ENCODE measurements at regions not wholly inside any gene's neighbourhood (a gene's known extent, or its start where the extent isn't known, plus 50 kb on each side); places are given as distances from the start of the nearest gene placed in this dataset.

DNA sequence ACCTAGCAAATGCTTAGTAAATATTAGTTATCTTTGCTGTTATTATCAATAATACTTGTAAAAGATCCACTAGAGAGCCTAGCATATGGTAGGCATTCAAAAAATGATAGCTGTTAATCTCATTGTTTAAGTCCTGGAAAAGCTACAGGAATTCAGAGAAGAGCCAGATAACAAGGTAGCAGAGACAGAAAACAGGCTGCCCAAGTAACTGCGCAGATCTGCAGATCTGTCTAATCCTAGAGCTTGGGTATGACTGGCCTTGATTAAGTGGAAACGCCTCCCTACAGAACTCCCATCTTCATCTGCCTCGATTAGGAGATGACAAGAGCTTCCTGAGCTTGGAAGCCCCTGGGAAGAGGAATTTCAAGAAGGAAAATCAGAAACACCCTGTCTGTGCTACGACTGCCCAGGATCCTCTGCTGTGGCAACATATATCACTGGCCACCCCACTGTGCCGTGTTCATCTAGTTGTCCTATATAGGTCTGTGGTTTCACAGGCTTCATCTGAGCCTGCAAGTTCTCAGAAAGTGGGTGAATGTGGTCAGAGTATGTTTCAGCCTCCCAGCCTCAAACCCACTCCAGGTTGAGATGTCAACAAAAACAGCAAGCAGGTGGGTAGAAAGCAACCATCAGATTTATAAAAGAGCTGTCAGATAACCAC, 151.5 kb upstream of the PKDCC start:
- Histone ChIP-seq H3K4me1 (ENCODE audit: control insufficient read depth in 1 of 2, insufficient read depth in 2 of 2, low read length in 2 of 2) (no peaks in the 10 kb centered on the region), H3K9ac (ENCODE audit: insufficient read depth, low read length, poor library complexity, severe bottlenecking) (no peak overlapping the region), H2AFZ (ENCODE audit: insufficient read depth, low read depth, low read length, poor library complexity, severe bottlenecking) (no peak overlapping the region), H3K27me3 (ENCODE audit: control insufficient read depth in 2 of 2, insufficient read depth in 2 of 2, low read length in 2 of 2) (no peaks in the 10 kb centered on the region), H3K27ac (ENCODE audit: low read depth in 1 of 2, low read length in 2 of 2) (no peak overlapping the region), H4K20me1 (ENCODE audit: insufficient read depth, low read length) (no peaks in the 10 kb centered on the region), H3K4me2 (replicated peaks; ENCODE audit: extremely low read depth, low read length, poor library complexity, severe bottlenecking) (no peak overlapping the region), H3K36me3 (replicated peaks in 1 of 2; ENCODE audit: control insufficient read depth in 1 of 2, insufficient read depth in 2 of 2, low read length in 2 of 2) (no peaks in the 10 kb centered on the region), H3K4me3 (replicated peaks in 1 of 3; ENCODE audit: low read depth in 2 of 3, low read length in 3 of 3) (no peak overlapping the region), H3K9me3 (replicated peaks in 1 of 2; ENCODE audit: control insufficient read depth in 1 of 2, insufficient read depth in 1 of 2, low read length in 2 of 2) (no peaks in the 10 kb centered on the region), H3K79me2 (ENCODE audit: insufficient read depth, low read length) (no peaks in the 10 kb centered on the region)
- intact Hi-C loops (cut with micrococcal nuclease), result no loop called here
- TF ChIP-seq, protein P1, sequence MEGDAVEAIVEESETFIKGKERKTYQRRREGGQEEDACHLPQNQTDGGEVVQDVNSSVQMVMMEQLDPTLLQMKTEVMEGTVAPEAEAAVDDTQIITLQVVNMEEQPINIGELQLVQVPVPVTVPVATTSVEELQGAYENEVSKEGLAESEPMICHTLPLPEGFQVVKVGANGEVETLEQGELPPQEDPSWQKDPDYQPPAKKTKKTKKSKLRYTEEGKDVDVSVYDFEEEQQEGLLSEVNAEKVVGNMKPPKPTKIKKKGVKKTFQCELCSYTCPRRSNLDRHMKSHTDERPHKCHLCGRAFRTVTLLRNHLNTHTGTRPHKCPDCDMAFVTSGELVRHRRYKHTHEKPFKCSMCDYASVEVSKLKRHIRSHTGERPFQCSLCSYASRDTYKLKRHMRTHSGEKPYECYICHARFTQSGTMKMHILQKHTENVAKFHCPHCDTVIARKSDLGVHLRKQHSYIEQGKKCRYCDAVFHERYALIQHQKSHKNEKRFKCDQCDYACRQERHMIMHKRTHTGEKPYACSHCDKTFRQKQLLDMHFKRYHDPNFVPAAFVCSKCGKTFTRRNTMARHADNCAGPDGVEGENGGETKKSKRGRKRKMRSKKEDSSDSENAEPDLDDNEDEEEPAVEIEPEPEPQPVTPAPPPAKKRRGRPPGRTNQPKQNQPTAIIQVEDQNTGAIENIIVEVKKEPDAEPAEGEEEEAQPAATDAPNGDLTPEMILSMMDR (IDR thresholded peaks at IDR 0.05), result no peak
- H3K27me3 Mint-ChIP-seq (ENCODE audit: low read depth in 3 of 3), result peaks cover under 1 to 4% (median 3%) of the 10 kb centered on the region in 3 donors
- H3K27ac Mint-ChIP-seq, result no peak overlapping the region
- H3K9me3 Mint-ChIP-seq, result peaks cover 0 to 3% (median 0%) of the 10 kb centered on the region in 7 donors
- no peaks in the 10 kb centered on the region for H3K4me1 Mint-ChIP-seq
- H3K36me3 Mint-ChIP-seq, result no peaks in the 10 kb centered on the region
- H3K4me3 Mint-ChIP-seq, result no peak overlapping the region
- DNase-seq, result no peak
- WGBS (ENCODE audit: insufficient coverage), result 100% methylated on average over 2 of the region's 5 CpGs

DNA sequence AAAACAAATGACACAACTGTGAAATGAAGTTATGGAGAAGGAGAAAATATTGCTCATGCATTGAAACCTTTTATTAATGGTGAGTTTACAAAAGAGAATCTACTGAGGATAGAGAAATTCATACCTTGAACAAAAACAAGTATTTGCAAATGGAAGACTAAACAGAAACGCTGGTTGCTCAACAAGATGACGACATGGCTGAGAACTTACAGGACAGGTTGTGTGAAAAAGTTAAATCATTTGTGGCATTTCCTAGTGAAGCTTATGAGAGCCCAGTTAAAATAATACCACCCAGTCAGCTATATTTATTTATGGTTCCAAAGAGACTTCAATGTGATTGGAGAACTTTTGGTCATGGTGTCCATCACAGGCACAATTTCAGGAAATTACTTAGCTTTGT, 148.6 kb upstream of the PKDCC start:
- TF ChIP-seq, protein P1 (IDR thresholded peaks at IDR 0.05), result no peak
- Histone ChIP-seq H3K79me2 (ENCODE audit: insufficient read depth, low read length) (no peaks in the 10 kb centered on the region), H3K27me3 (ENCODE audit: control insufficient read depth in 2 of 2, insufficient read depth in 2 of 2, low read length in 2 of 2) (no peaks in the 10 kb centered on the region), H3K4me3 (replicated peaks in 1 of 3; ENCODE audit: low read depth in 2 of 3, low read length in 3 of 3) (no peak overlapping the region), H3K9ac (ENCODE audit: insufficient read depth, low read length, poor library complexity, severe bottlenecking) (no peak overlapping the region), H4K20me1 (ENCODE audit: insufficient read depth, low read length) (no peaks in the 10 kb centered on the region), H3K4me2 (replicated peaks; ENCODE audit: extremely low read depth, low read length, poor library complexity, severe bottlenecking) (no peak overlapping the region), H2AFZ (ENCODE audit: insufficient read depth, low read depth, low read length, poor library complexity, severe bottlenecking) (no peak overlapping the region), H3K36me3 (replicated peaks in 1 of 2; ENCODE audit: control insufficient read depth in 1 of 2, insufficient read depth in 2 of 2, low read length in 2 of 2) (no peaks in the 10 kb centered on the region), H3K4me1 (ENCODE audit: control insufficient read depth in 1 of 2, insufficient read depth in 2 of 2, low read length in 2 of 2) (no peaks in the 10 kb centered on the region), H3K27ac (ENCODE audit: low read depth in 1 of 2, low read length in 2 of 2) (no peak overlapping the region), H3K9me3 (replicated peaks in 1 of 2; ENCODE audit: control insufficient read depth in 1 of 2, insufficient read depth in 1 of 2, low read length in 2 of 2) (no peaks in the 10 kb centered on the region)
- no peak overlapping the region for H3K27ac Mint-ChIP-seq
- H3K4me3 Mint-ChIP-seq, result no peak overlapping the region
- no peaks in the 10 kb centered on the region for H3K36me3 Mint-ChIP-seq
- peaks cover 0 to 4% (median 0%) of the 10 kb centered on the region in 7 donors for H3K9me3 Mint-ChIP-seq
- H3K4me1 Mint-ChIP-seq, result no peaks in the 10 kb centered on the region
- H3K27me3 Mint-ChIP-seq (ENCODE audit: low read depth in 3 of 3), result peaks cover 0 to 4% (median 2%) of the 10 kb centered on the region in 3 donors
- no peak for DNase-seq
- no CpG with 5 or more reads among the region's 2 CpGs for WGBS (ENCODE audit: insufficient coverage)
- intact Hi-C loops (cut with micrococcal nuclease), result no loop called here
